ENCODE measurements at regions not wholly inside any gene's neighbourhood (a gene's known extent, or its start where the extent isn't known, plus 50 kb on each side); places are given as distances from the start of the nearest gene placed in this dataset.

DNA sequence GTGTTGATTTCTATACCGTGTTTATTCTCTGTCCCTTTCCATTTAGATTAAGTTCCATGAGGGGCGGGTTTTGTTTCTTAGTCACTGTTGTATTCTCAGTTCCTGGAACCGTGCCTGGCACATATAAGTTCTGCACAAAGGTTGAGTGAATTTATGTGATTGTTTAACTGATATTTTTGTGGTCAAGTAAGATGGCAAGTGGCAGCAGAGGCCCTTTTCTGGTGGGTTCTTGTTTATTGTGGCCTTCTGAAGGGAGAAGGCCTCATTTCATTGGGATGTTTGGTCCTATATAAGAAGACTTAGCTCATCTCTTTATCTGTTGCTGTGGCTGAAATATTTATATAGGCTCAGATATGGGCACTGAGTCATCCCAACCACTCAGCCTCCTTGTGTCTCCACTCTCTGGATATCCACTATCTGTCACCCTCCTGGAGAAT, 262.5 kb downstream of the PSAT1 start:
- Mint-ChIP-seq H3K27ac (ENCODE audit: unreplicated experiment) (no peak overlapping the region), H3K4me1 (no peaks in the 10 kb centered on the region), H3K9me3 (no peaks in the 10 kb centered on the region), H3K4me3 (no peak overlapping the region), H3K27me3 (ENCODE audit: low read depth) (no peaks in the 10 kb centered on the region), H3K36me3 (ENCODE audit: low read depth) (no peaks in the 10 kb centered on the region)
- TF ChIP-seq, protein P1, sequence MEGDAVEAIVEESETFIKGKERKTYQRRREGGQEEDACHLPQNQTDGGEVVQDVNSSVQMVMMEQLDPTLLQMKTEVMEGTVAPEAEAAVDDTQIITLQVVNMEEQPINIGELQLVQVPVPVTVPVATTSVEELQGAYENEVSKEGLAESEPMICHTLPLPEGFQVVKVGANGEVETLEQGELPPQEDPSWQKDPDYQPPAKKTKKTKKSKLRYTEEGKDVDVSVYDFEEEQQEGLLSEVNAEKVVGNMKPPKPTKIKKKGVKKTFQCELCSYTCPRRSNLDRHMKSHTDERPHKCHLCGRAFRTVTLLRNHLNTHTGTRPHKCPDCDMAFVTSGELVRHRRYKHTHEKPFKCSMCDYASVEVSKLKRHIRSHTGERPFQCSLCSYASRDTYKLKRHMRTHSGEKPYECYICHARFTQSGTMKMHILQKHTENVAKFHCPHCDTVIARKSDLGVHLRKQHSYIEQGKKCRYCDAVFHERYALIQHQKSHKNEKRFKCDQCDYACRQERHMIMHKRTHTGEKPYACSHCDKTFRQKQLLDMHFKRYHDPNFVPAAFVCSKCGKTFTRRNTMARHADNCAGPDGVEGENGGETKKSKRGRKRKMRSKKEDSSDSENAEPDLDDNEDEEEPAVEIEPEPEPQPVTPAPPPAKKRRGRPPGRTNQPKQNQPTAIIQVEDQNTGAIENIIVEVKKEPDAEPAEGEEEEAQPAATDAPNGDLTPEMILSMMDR (conservative IDR thresholded peaks at IDR 0.05), result no peak
- no peak for DNase-seq (ENCODE audit: low read depth, low spot score)

DNA sequence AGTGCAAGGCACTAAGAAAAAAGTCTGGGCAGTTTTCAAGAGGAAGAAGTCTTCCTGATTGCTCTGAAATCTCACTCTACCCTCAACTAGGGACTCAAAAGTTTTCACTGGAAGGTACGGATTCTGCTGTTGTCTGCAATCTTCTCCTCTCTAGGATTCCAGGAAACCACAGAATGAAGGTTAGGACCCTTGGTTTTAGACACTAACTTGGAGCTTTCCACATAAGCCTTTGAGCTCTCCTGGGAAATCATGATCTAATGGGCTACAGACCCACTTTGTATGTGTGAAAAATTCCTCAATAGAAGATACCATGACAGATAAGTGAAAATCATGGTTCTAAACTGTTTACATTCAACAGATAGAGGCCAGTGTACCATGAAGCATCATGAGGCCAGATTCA, 265.1 kb downstream of the PSAT1 start:
- H3K4me3 Mint-ChIP-seq, result no peak overlapping the region
- H3K4me1 Mint-ChIP-seq, result no peaks in the 10 kb centered on the region
- H3K27ac Mint-ChIP-seq (ENCODE audit: unreplicated experiment), result no peak overlapping the region
- no peaks in the 10 kb centered on the region for H3K9me3 Mint-ChIP-seq
- TF ChIP-seq, protein P1 (conservative IDR thresholded peaks at IDR 0.05), result no peak
- no peak for DNase-seq (ENCODE audit: low read depth, low spot score)
- no peaks in the 10 kb centered on the region for H3K36me3 Mint-ChIP-seq (ENCODE audit: low read depth)
- no peaks in the 10 kb centered on the region for H3K27me3 Mint-ChIP-seq (ENCODE audit: low read depth)

DNA sequence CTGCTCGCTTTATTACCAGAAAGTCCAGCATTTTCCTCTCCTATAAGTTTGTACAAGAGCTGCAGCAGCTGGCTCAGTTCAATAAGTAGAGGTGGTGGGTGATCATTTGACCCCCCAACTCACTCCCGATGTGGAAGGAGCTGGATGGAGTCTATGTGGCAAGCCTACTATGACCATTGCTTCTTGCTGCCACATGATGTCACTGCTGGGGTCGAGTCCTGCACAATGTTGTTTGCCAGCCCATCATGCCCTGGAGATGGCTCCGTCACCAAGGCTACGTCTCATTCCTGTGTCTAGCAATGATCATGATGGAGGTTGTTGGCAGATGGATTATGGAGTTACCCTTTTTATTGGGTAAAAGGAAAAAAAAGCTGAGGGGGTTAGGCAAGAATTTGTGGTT, 266.3 kb downstream of the PSAT1 start:
- Mint-ChIP-seq H3K36me3 (ENCODE audit: low read depth) (no peaks in the 10 kb centered on the region), H3K9me3 (no peaks in the 10 kb centered on the region), H3K4me3 (no peak overlapping the region), H3K27ac (ENCODE audit: unreplicated experiment) (no peak overlapping the region), H3K27me3 (ENCODE audit: low read depth) (no peaks in the 10 kb centered on the region), H3K4me1 (no peaks in the 10 kb centered on the region)
- TF ChIP-seq, protein P1 (conservative IDR thresholded peaks at IDR 0.05), result no peak
- no peak for DNase-seq (ENCODE audit: low read depth, low spot score)

DNA sequence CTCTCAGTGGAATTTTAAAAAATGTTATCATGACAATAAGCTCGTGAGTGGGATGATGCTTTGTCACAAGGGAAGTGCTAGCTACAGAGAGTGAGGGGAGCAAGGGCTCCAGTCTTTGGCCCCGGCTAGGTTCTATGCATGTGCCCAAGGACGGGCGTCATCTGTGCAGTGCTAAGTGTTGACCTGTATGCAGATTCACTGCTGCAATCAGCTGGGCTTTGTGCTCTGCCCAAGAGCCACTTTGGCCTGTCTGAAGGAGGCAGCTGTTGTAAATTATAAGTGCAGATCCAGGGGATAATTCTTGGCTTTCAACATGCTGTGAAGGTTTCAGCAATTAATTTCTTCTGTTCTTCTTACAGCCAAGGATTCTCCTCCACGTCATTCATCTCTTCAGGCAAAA, 268.6 kb downstream of the PSAT1 start:
- Mint-ChIP-seq H3K4me3 (no peak overlapping the region), H3K27ac (ENCODE audit: unreplicated experiment) (no peak overlapping the region), H3K4me1 (no peaks in the 10 kb centered on the region), H3K9me3 (no peaks in the 10 kb centered on the region), H3K27me3 (ENCODE audit: low read depth) (no peaks in the 10 kb centered on the region), H3K36me3 (ENCODE audit: low read depth) (no peaks in the 10 kb centered on the region)
- TF ChIP-seq, protein P1 (conservative IDR thresholded peaks at IDR 0.05), result no peak
- DNase-seq (ENCODE audit: low read depth, low spot score), result no peak

DNA sequence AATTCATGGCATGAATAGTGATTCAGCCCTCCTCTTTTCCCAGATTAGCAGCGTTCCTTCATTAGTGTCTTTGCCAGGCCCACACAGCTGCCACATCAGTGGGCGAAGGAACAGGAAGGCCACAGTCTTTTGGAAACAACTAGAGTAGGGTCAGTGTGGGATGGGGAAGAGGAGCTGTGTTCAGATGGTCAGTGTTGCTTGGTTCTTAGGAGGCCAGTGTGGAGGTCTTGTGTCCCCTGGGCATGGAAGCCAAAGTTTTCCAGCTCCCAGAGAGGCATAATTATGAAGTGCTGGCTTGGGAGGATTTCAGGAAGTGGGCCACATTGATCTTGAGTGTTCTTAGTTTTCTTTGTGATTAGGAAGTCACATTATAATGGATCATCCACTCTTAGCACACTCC, 269.6 kb downstream of the PSAT1 start:
- DNase-seq (ENCODE audit: low read depth, low spot score), result no peak
- Mint-ChIP-seq H3K36me3 (ENCODE audit: low read depth) (no peaks in the 10 kb centered on the region), H3K27ac (ENCODE audit: unreplicated experiment) (no peak overlapping the region), H3K27me3 (ENCODE audit: low read depth) (no peaks in the 10 kb centered on the region), H3K9me3 (no peaks in the 10 kb centered on the region), H3K4me3 (no peak overlapping the region), H3K4me1 (no peaks in the 10 kb centered on the region)
- TF ChIP-seq, protein P1 (conservative IDR thresholded peaks at IDR 0.05), result no peak

Data from neural crest cell (in vitro differentiated cells).